HepG2 (cell line): ENCODE measurements at regions not wholly inside any gene's neighbourhood (a gene's known extent, or its start where the extent isn't known, plus 50 kb on each side); places are given as distances from the start of the nearest gene placed in this dataset.
"Not testable (repeated sequence)": the region's sequence is repeated elsewhere in the genome, so short reads cannot be mapped to it uniquely, and the experiment has no call there.

Experiments
- ATAC-seq: fragments of 200-7000 bp; cut with Tn5 transposase; 3 replicates; pipeline ENCODE4 v1.9.1; 2020; ENCODE audit warnings: mild to moderate bottlenecking, moderate library complexity
- BruUV-seq: library from RNA; stranded (reverse); fragments of 400-500 nt; replicated peaks from 2 replicates; lab custom pipeline; 2021; lab: Mats Ljungman, UMichigan
- CTCF ChIA-PET: fragments of 300-600 bp; formaldehyde crosslinking; extraction: SDS; loops from one replicate; lab custom pipeline; 2021; ENCODE audit warnings: low total read pairs, inconsistent platforms, low intra/inter-chr PET ratio; lab: Yijun Ruan, JAX
- POLR2A ChIA-PET: fragments of 350-600 bp; sonication (Branson Sonifier 250); formaldehyde crosslinking; loops from one replicate; lab custom pipeline; 2020; ENCODE audit warnings: antibody characterized with exemption, inconsistent platforms; lab: Yijun Ruan, JAX
- DNase-seq: peaks from one replicate; pipeline ENCODE4 v3.0.0-alpha.2; 2015; ENCODE audit warnings: low spot score
- FAIRE-seq: peaks from 3 replicates; lab custom pipeline; 2011; peaks lifted over from hg19 to GRCh38; lab: Jason Lieb, UNC
- H2AFZ ChIP-seq: one replicate; pipeline ENCODE4 v1.6.1; 2011; ENCODE audit warnings: low read length, inconsistent platforms
- H3K27ac ChIP-seq: fragments of 300-600 bp; 3 replicates; pipeline ENCODE4 v1.8.0; 2011; ENCODE audit warnings: mixed run types, mild to moderate bottlenecking, mixed read lengths, low read length, inconsistent platforms; ENCODE audit not compliant: insufficient read depth; ENCODE audit errors: extremely low read length
- H3K27me3 ChIP-seq, 2 experiments: fragments of 200-600 bp in 1 of 2; 2 replicates in 1 of 2; 3 replicates in 1 of 2; pipeline versions ENCODE4 v1.6.0 to v1.8.0; 2011; ENCODE audit warnings: low read length in 2 of 2, mild to moderate bottlenecking in 2 of 2, moderate library complexity in 2 of 2, inconsistent platforms in 1 of 2; ENCODE audit not compliant: insufficient read depth in 2 of 2, control insufficient read depth in 1 of 2
- H3K36me3 ChIP-seq, 2 experiments: fragments of 200-600 bp in 1 of 2; replicated peaks in 1 of 2; 2 replicates in 1 of 2; 3 replicates in 1 of 2; pipeline versions ENCODE4 v1.5.1 to v1.8.0; 2011; ENCODE audit warnings: low read length in 2 of 2, inconsistent platforms in 1 of 2; ENCODE audit not compliant: insufficient read depth in 2 of 2, control insufficient read depth in 1 of 2
- H3K4me1 ChIP-seq: 2 replicates; pipeline ENCODE4 v1.5.1; 2012; ENCODE audit warnings: low read length, inconsistent platforms; ENCODE audit not compliant: insufficient read depth
- H3K4me2 ChIP-seq: 2 replicates; pipeline ENCODE4 v1.6.0; 2011; ENCODE audit warnings: low read depth, low read length, inconsistent platforms
- H3K4me3 ChIP-seq, 3 experiments: fragments of 200-600 bp in 1 of 3; sonication (generic), shearing (Covaris generic) in 1 of 3; replicated peaks in 1 of 3; 2 replicates each; pipeline ENCODE4 v1.5.1; 2011 to 2016; ENCODE audit warnings: low read length in 3 of 3, inconsistent platforms in 2 of 3, low read depth in 2 of 3, mild to moderate bottlenecking in 2 of 3, control low read depth in 1 of 3, mixed read lengths in 1 of 3; ENCODE audit not compliant: insufficient read depth in 1 of 3
- H3K79me2 ChIP-seq: one replicate; pipeline ENCODE4 v1.6.1; 2011; ENCODE audit warnings: low read length, inconsistent platforms; ENCODE audit not compliant: insufficient read depth
- H3K9ac ChIP-seq: 2 replicates; pipeline ENCODE4 v1.6.0; 2011; ENCODE audit warnings: mild to moderate bottlenecking, low read depth, low read length, inconsistent platforms; ENCODE audit not compliant: insufficient read depth
- H3K9me3 ChIP-seq: 2 replicates; pipeline ENCODE4 v1.5.1; 2012; ENCODE audit warnings: mild to moderate bottlenecking, low read length
- H4K20me1 ChIP-seq: 2 replicates; pipeline ENCODE4 v1.6.0; 2011; ENCODE audit warnings: inconsistent platforms, mild to moderate bottlenecking, low read length, moderate library complexity; ENCODE audit not compliant: insufficient read depth
- WGBS: methylation state at CpG from one replicate; pipeline ENCODE4 v1.1.6; 2017; ENCODE audit warnings: low lambda C conversion rate; 5-methylcytosine and 5-hydroxymethylcytosine counted together
- in situ Hi-C: cut with HindIII; loops from 2 replicates; pipeline ENCODE4 v1.10.0; 2017; ENCODE audit warnings: low pct_unique_long_range_greater_than_20kb; ENCODE audit not compliant: extremely low pct_ligation_motif_present
- intact Hi-C: fragments of 100-400 bp; cut with micrococcal nuclease; formaldehyde crosslinking; loops from one replicate; pipeline ENCODE4 v1.10.0; 2022; ENCODE audit not compliant: unreplicated experiment
- TF ChIP-seq, protein P1 (sequence below): sonication (generic); formaldehyde crosslinking; IDR thresholded peaks from 2 replicates; pipeline ENCODE4 v1.4.0; 2020; ENCODE audit warnings: missing genetic modification reagents

- TF ChIP-seq, protein P1, sequence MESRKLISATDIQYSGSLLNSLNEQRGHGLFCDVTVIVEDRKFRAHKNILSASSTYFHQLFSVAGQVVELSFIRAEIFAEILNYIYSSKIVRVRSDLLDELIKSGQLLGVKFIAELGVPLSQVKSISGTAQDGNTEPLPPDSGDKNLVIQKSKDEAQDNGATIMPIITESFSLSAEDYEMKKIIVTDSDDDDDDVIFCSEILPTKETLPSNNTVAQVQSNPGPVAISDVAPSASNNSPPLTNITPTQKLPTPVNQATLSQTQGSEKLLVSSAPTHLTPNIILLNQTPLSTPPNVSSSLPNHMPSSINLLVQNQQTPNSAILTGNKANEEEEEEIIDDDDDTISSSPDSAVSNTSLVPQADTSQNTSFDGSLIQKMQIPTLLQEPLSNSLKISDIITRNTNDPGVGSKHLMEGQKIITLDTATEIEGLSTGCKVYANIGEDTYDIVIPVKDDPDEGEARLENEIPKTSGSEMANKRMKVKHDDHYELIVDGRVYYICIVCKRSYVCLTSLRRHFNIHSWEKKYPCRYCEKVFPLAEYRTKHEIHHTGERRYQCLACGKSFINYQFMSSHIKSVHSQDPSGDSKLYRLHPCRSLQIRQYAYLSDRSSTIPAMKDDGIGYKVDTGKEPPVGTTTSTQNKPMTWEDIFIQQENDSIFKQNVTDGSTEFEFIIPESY (CRISPR knock-in tag), result 0 out of 2 replicates have a peak, but pooled peaks have one; percentile 23
- TF ChIP-seq, all 625 proteins: peak for 1; not testable (repeated sequence) for 624
- H2AFZ ChIP-seq, intact Hi-C loops, CTCF ChIA-PET, in situ Hi-C loops, H4K20me1 ChIP-seq, DNase-seq, H3K4me2 ChIP-seq, H3K27ac ChIP-seq, POLR2A ChIA-PET, ATAC-seq, H3K9ac ChIP-seq, H3K27me3 ChIP-seq, H3K4me3 ChIP-seq, H3K36me3 ChIP-seq, FAIRE-seq, H3K9me3 ChIP-seq, BruUV-seq, H3K79me2 ChIP-seq: not testable (repeated sequence)
- H3K4me1 ChIP-seq, result peaks cover 31% of the 10 kb centered on the region
- WGBS, result 89% methylated on average over 6 of the region's 6 CpGs
Measured at GRCh38 chr2:111420074-111420473, 299.4 kb downstream of the BCL2L11 start.

GRCh38 chr2:111420835-111421234 is 300.1 kb downstream of the BCL2L11 start:
- 85% methylated on average over 3 of the region's 3 CpGs for WGBS
- POLR2A ChIA-PET, H3K79me2 ChIP-seq, CTCF ChIA-PET, H3K4me2 ChIP-seq, H3K27me3 ChIP-seq, ATAC-seq, H3K36me3 ChIP-seq, in situ Hi-C loops, H3K4me3 ChIP-seq, H3K9me3 ChIP-seq, H4K20me1 ChIP-seq, FAIRE-seq, DNase-seq, intact Hi-C loops, H2AFZ ChIP-seq, H3K27ac ChIP-seq, H3K9ac ChIP-seq, BruUV-seq: not testable (repeated sequence)
- H3K4me1 ChIP-seq, result peaks cover 31% of the 10 kb centered on the region

GRCh38 chr2:111421949-111422348 is 301.2 kb downstream of the BCL2L11 start:
- CTCF ChIA-PET, H3K27ac ChIP-seq, H4K20me1 ChIP-seq, ATAC-seq, intact Hi-C loops, H3K9me3 ChIP-seq, H3K36me3 ChIP-seq, H3K9ac ChIP-seq, in situ Hi-C loops, BruUV-seq, POLR2A ChIA-PET, H3K4me2 ChIP-seq, H3K4me3 ChIP-seq, H2AFZ ChIP-seq, H3K79me2 ChIP-seq, FAIRE-seq, DNase-seq, H3K27me3 ChIP-seq: not testable (repeated sequence)
- H3K4me1 ChIP-seq, result peaks cover 23% of the 10 kb centered on the region
- WGBS, result 94% methylated on average over 6 of the region's 6 CpGs

DNA sequence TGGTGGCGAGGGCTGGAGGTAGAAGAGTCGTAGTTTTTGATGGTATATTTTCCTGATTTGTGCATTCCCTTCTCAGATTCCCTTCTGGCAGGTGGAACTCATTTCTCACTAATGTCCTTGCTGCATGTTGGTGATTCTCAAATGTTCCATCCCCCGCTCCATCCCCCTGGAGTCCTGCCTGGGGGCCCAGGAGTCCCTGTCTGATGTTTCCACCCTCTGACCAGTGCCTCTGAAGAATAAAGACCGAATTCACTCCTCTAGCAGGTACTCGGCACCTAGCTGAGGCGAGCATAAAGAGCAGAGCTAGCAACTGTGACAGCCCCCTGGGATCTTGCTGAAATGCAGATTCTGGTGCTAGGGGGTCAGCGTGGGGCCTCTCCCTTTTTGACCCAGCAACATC is 301.8 kb downstream of the BCL2L11 start:
- BruUV-seq, CTCF ChIA-PET, H3K4me2 ChIP-seq, H3K36me3 ChIP-seq, H3K9me3 ChIP-seq, H3K4me3 ChIP-seq, POLR2A ChIA-PET, in situ Hi-C loops, H4K20me1 ChIP-seq, H2AFZ ChIP-seq, DNase-seq, FAIRE-seq, H3K79me2 ChIP-seq, H3K9ac ChIP-seq, H3K27me3 ChIP-seq, ATAC-seq, intact Hi-C loops, H3K27ac ChIP-seq: not testable (repeated sequence)
- 93% methylated on average over 7 of the region's 7 CpGs for WGBS
- H3K4me1 ChIP-seq, result peaks cover 19% of the 10 kb centered on the region
